Neural cell (in vitro differentiated cells): ENCODE measurements at regions not wholly inside any gene's neighbourhood (a gene's known extent, or its start where the extent isn't known, plus 50 kb on each side); places are given as distances from the start of the nearest gene placed in this dataset.

ENCODE experiments used
- H2AFZ ChIP-seq: fragments of 200-600, 300-800 bp; sonication (generic), shearing (Covaris generic); 2 replicates; pipeline ENCODE4 v1.6.0; 2014; ENCODE audit warnings: low read depth, mild to moderate bottlenecking, antibody characterized with exemption, low read length, moderate library complexity
- H3F3A ChIP-seq: fragments of 200-600 bp; shearing (Covaris generic); 2 replicates; pipeline ENCODE4 v1.6.1; 2016; ENCODE audit warnings: mild to moderate bottlenecking, moderate library complexity, mixed read lengths, antibody characterized with exemption, low read length; ENCODE audit not compliant: insufficient read depth, poor library complexity, severe bottlenecking
- H3K27ac ChIP-seq: fragments of 200-600, 300-800 bp; sonication (generic), shearing (Covaris generic); 2 replicates; pipeline ENCODE4 v1.5.1; 2014; ENCODE audit warnings: mild to moderate bottlenecking, low read length, moderate library complexity
- H3K27me3 ChIP-seq: fragments of 300-800, 200-600 bp; sonication (generic), shearing (Covaris generic); 2 replicates; pipeline ENCODE4 v1.6.0; 2014; ENCODE audit warnings: mild to moderate bottlenecking, low read depth, low read length, moderate library complexity; ENCODE audit not compliant: insufficient read depth
- H3K36me3 ChIP-seq: fragments of 300-800, 200-600 bp; sonication (generic), shearing (Covaris generic); 2 replicates; pipeline ENCODE4 v1.5.1; 2014; ENCODE audit warnings: mild to moderate bottlenecking, antibody characterized with exemption, low read length, moderate library complexity; ENCODE audit not compliant: insufficient read depth
- H3K4me2 ChIP-seq: fragments of 300-800, 200-600 bp; sonication (generic), shearing (Covaris generic); 2 replicates; pipeline ENCODE4 v1.6.0; 2014; ENCODE audit warnings: mild to moderate bottlenecking, low read length
- H3K4me3 ChIP-seq: fragments of 300-800, 200-600 bp; sonication (generic), shearing (Covaris generic); 2 replicates; pipeline ENCODE4 v1.5.1; 2014; ENCODE audit warnings: mild to moderate bottlenecking, low read length, moderate library complexity
- H3K79me2 ChIP-seq: fragments of 200-600 bp; shearing (Covaris generic); replicated peaks from 2 replicates; pipeline ENCODE4 v1.6.0; 2014; ENCODE audit warnings: mild to moderate bottlenecking, low read length, moderate library complexity; ENCODE audit not compliant: insufficient read depth
- H3K9ac ChIP-seq: fragments of 300-800, 200-600 bp; sonication (generic), shearing (Covaris generic); 2 replicates; pipeline ENCODE4 v1.6.1; 2016; ENCODE audit warnings: mild to moderate bottlenecking, low read length, mixed read lengths
- H3K9me2 ChIP-seq: fragments of 200-600 bp; shearing (Covaris generic); 2 replicates; pipeline ENCODE4 v1.6.1; 2016; ENCODE audit warnings: mild to moderate bottlenecking, low read length, mixed read lengths; ENCODE audit not compliant: insufficient read depth
- H3K9me3 ChIP-seq: fragments of 200-600, 300-800 bp; sonication (generic), shearing (Covaris generic); 2 replicates; pipeline ENCODE4 v1.6.1; 2016; ENCODE audit warnings: mild to moderate bottlenecking, mixed run types, low read length, moderate library complexity, mixed read lengths
- H4K20me1 ChIP-seq: fragments of 200-600 bp; shearing (Covaris generic); 2 replicates; pipeline ENCODE4 v1.6.1; 2016; ENCODE audit warnings: mild to moderate bottlenecking, mixed run types; ENCODE audit not compliant: insufficient read depth
- CTCF ChIP-seq: fragments of 450-650 bp; IDR thresholded peaks from 2 replicates; pipeline ENCODE4 v1.5.1; 2014; ENCODE audit warnings: antibody characterized with exemption, mild to moderate bottlenecking, moderate library complexity; ENCODE audit not compliant: poor library complexity, severe bottlenecking
- EP300 ChIP-seq: fragments of 450-650 bp; conservative IDR thresholded peaks from 2 replicates; pipeline ENCODE4 v1.6.1; 2014; ENCODE audit warnings: antibody characterized with exemption, mild to moderate bottlenecking, moderate library complexity; ENCODE audit not compliant: poor library complexity, severe bottlenecking
- EZH2 ChIP-seq: fragments of 200-600, 300-800 bp; shearing (Covaris generic), sonication (generic); IDR thresholded peaks from 2 replicates; pipeline ENCODE4 v1.6.1; 2014; ENCODE audit warnings: antibody characterized with exemption, low read length, borderline replicate concordance, mild to moderate bottlenecking; ENCODE audit not compliant: insufficient read depth, poor library complexity, severe bottlenecking
- MXI1 ChIP-seq: fragments of 450-650 bp; conservative IDR thresholded peaks from 2 replicates; pipeline ENCODE4 v1.6.1; 2014; ENCODE audit warnings: antibody characterized with exemption, mild to moderate bottlenecking; ENCODE audit not compliant: poor library complexity, severe bottlenecking
- POLR2AphosphoS5 ChIP-seq: IDR thresholded peaks from 2 replicates; pipeline ENCODE4 v1.6.1; 2012
- RAD21 ChIP-seq: fragments of 450-650 bp; conservative IDR thresholded peaks from 2 replicates; pipeline ENCODE4 v1.6.1; 2014; ENCODE audit warnings: antibody characterized with exemption, mild to moderate bottlenecking, moderate library complexity
- REST ChIP-seq: IDR thresholded peaks from 2 replicates; pipeline ENCODE4 v1.6.1; 2012; ENCODE audit warnings: borderline replicate concordance
- TAF1 ChIP-seq: IDR thresholded peaks from 2 replicates; pipeline ENCODE4 v1.6.1; 2012; ENCODE audit warnings: low read depth

GRCh38 chr6:113558966-113559365 lies 298.2 kb upstream of the MARCKS start:
- Histone ChIP-seq H3F3A (no peaks in the 10 kb centered on the region), H4K20me1 (no peaks in the 10 kb centered on the region), H3K4me2 (no peak overlapping the region), H3K27me3 (no peaks in the 10 kb centered on the region), H3K9ac (no peak overlapping the region), H3K9me3 (no peaks in the 10 kb centered on the region), H3K9me2 (no peaks in the 10 kb centered on the region), H3K79me2 (no peaks in the 10 kb centered on the region), H3K36me3 (no peaks in the 10 kb centered on the region), H2AFZ (no peak overlapping the region), H3K4me3 (no peak overlapping the region), H3K27ac (no peak overlapping the region)
- no peak for TF ChIP-seq TAF1
- no peak for TF ChIP-seq POLR2AphosphoS5
- no peak for TF ChIP-seq REST

GRCh38 chr6:113560376-113560775 lies 296.8 kb upstream of the MARCKS start:
- Histone ChIP-seq H3K4me3 (no peak overlapping the region), H3F3A (no peaks in the 10 kb centered on the region), H3K36me3 (no peaks in the 10 kb centered on the region), H3K9me3 (no peaks in the 10 kb centered on the region), H3K27me3 (no peaks in the 10 kb centered on the region), H3K27ac (no peak overlapping the region), H3K4me2 (no peak overlapping the region), H2AFZ (no peak overlapping the region), H3K79me2 (no peaks in the 10 kb centered on the region), H4K20me1 (no peaks in the 10 kb centered on the region), H3K9me2 (no peaks in the 10 kb centered on the region), H3K9ac (no peak overlapping the region)
- no peak for TF ChIP-seq MXI1
- no peak for TF ChIP-seq CTCF
- TF ChIP-seq RAD21, result no peak
- TF ChIP-seq EZH2, result no peak
- TF ChIP-seq EP300, result no peak
- no peak for TF ChIP-seq REST
- no peak for TF ChIP-seq TAF1
